ENCODE measurements at regions not wholly inside any gene's neighbourhood (a gene's known extent, or its start where the extent isn't known, plus 50 kb on each side); places are given as distances from the start of the nearest gene placed in this dataset.

GRCh38 chrX:39971760-39972159 lies 126.0 kb downstream of the BCOR start:
- no peaks in the 10 kb centered on the region for H3K36me3 ChIP-seq (ENCODE audit: insufficient read depth, low read length)
- no peaks in the 10 kb centered on the region for H3K9me2 ChIP-seq (ENCODE audit: insufficient read depth, low read length)
- TF ChIP-seq TAF1 (IDR thresholded peaks at IDR 0.05; ENCODE audit: low read depth) (no peak), RAD21 (conservative IDR thresholded peaks at IDR 0.05) (no peak), EZH2 (IDR thresholded peaks at IDR 0.05; ENCODE audit: borderline replicate concordance, insufficient read depth, low read length, poor library complexity, severe bottlenecking) (no peak), MXI1 (conservative IDR thresholded peaks at IDR 0.05; ENCODE audit: poor library complexity, severe bottlenecking) (no peak), CTCF (IDR thresholded peaks at IDR 0.05; ENCODE audit: poor library complexity, severe bottlenecking) (no peak), POLR2AphosphoS5 (IDR thresholded peaks at IDR 0.05) (no peak)
- H3K4me2 ChIP-seq (ENCODE audit: low read length) = no peak overlapping the region
- H3K9me3 ChIP-seq (ENCODE audit: low read length) = no peaks in the 10 kb centered on the region
- H3K27me3 ChIP-seq (ENCODE audit: insufficient read depth, low read depth, low read length) = no peaks in the 10 kb centered on the region
- no peak overlapping the region for H3K27ac ChIP-seq (ENCODE audit: low read length)
- no peak overlapping the region for H3K9ac ChIP-seq (ENCODE audit: low read length)
- no peaks in the 10 kb centered on the region for H3F3A ChIP-seq (ENCODE audit: insufficient read depth, low read length, poor library complexity, severe bottlenecking)
- H2AFZ ChIP-seq (ENCODE audit: low read depth, low read length) = no peak overlapping the region
- no peaks in the 10 kb centered on the region for H4K20me1 ChIP-seq (ENCODE audit: insufficient read depth)
- H3K79me2 ChIP-seq (replicated peaks; ENCODE audit: insufficient read depth, low read length) = no peaks in the 10 kb centered on the region
- H3K4me3 ChIP-seq (ENCODE audit: low read length) = no peak overlapping the region

- Histone ChIP-seq H3K9me2 (ENCODE audit: insufficient read depth, low read length) (no peaks in the 10 kb centered on the region), H3K4me2 (ENCODE audit: low read length) (no peak overlapping the region)
Measured at GRCh38 chrX:39972340-39972739, 125.4 kb downstream of the BCOR start.

GRCh38 chrX:39973810-39974209 lies 123.9 kb downstream of the BCOR start:
- no peaks in the 10 kb centered on the region for H4K20me1 ChIP-seq (ENCODE audit: insufficient read depth)
- H3K27me3 ChIP-seq (ENCODE audit: insufficient read depth, low read depth, low read length) = no peaks in the 10 kb centered on the region
- H3K4me2 ChIP-seq (ENCODE audit: low read length) = no peak overlapping the region
- TF ChIP-seq REST (IDR thresholded peaks at IDR 0.05; ENCODE audit: borderline replicate concordance) (no peak), SMC3 (conservative IDR thresholded peaks at IDR 0.05; ENCODE audit: poor library complexity) (no peak), EZH2 (IDR thresholded peaks at IDR 0.05; ENCODE audit: borderline replicate concordance, insufficient read depth, low read length, poor library complexity, severe bottlenecking) (no peak), EP300 (conservative IDR thresholded peaks at IDR 0.05; ENCODE audit: poor library complexity, severe bottlenecking) (no peak)
- no peaks in the 10 kb centered on the region for H3K9me3 ChIP-seq (ENCODE audit: low read length)
- H3F3A ChIP-seq (ENCODE audit: insufficient read depth, low read length, poor library complexity, severe bottlenecking) = no peaks in the 10 kb centered on the region
- H3K9ac ChIP-seq (ENCODE audit: low read length) = no peak overlapping the region
- H3K9me2 ChIP-seq (ENCODE audit: insufficient read depth, low read length) = no peaks in the 10 kb centered on the region
- H3K27ac ChIP-seq (ENCODE audit: low read length) = no peak overlapping the region
- no peaks in the 10 kb centered on the region for H3K79me2 ChIP-seq (replicated peaks; ENCODE audit: insufficient read depth, low read length)
- H2AFZ ChIP-seq (ENCODE audit: low read depth, low read length) = no peak overlapping the region
- H3K4me3 ChIP-seq (ENCODE audit: low read length) = no peak overlapping the region
- H3K36me3 ChIP-seq (ENCODE audit: insufficient read depth, low read length) = no peaks in the 10 kb centered on the region

More at GRCh38 chrX:39972340-39972739, 125.4 kb downstream of the BCOR start:
- no peak overlapping the region for H3K27ac ChIP-seq (ENCODE audit: low read length)
- no peaks in the 10 kb centered on the region for H3F3A ChIP-seq (ENCODE audit: insufficient read depth, low read length, poor library complexity, severe bottlenecking)
- H3K36me3 ChIP-seq (ENCODE audit: insufficient read depth, low read length) = no peaks in the 10 kb centered on the region
- H3K4me3 ChIP-seq (ENCODE audit: low read length) = no peak overlapping the region
- H4K20me1 ChIP-seq (ENCODE audit: insufficient read depth) = no peaks in the 10 kb centered on the region
- H3K79me2 ChIP-seq (replicated peaks; ENCODE audit: insufficient read depth, low read length) = no peaks in the 10 kb centered on the region
- H3K27me3 ChIP-seq (ENCODE audit: insufficient read depth, low read depth, low read length) = no peaks in the 10 kb centered on the region
- no peaks in the 10 kb centered on the region for H3K9me3 ChIP-seq (ENCODE audit: low read length)
- TF ChIP-seq EP300 (conservative IDR thresholded peaks at IDR 0.05; ENCODE audit: poor library complexity, severe bottlenecking) (no peak), TAF1 (IDR thresholded peaks at IDR 0.05; ENCODE audit: low read depth) (no peak), RAD21 (conservative IDR thresholded peaks at IDR 0.05) (no peak), SMC3 (conservative IDR thresholded peaks at IDR 0.05; ENCODE audit: poor library complexity) (no peak)
- H3K9ac ChIP-seq (ENCODE audit: low read length) = no peak overlapping the region
- no peak overlapping the region for H2AFZ ChIP-seq (ENCODE audit: low read depth, low read length)
